ENCODE measurements at regions not wholly inside any gene's neighbourhood (a gene's known extent, or its start where the extent isn't known, plus 50 kb on each side); places are given as distances from the start of the nearest gene placed in this dataset.

DNA sequence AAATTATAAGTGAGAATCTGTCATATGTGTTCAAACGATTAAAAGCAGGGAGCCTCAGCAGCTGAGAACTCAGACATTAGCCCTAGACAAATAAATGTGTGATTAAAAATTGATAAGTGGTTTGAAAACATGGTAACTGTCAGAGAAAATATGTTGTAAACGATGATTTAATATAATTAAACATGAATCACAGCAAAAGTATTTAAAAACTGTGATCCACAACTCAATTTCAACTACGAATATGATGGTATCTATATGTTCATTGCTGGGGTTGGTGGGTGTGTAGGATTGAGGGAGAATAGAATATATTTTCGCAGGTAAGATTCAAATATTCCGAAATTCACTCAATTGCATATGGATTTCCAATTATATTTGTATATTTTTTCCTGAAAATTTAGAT lies 302.2 kb upstream of the CNTN3 start (continued):
- TF ChIP-seq, protein P1, sequence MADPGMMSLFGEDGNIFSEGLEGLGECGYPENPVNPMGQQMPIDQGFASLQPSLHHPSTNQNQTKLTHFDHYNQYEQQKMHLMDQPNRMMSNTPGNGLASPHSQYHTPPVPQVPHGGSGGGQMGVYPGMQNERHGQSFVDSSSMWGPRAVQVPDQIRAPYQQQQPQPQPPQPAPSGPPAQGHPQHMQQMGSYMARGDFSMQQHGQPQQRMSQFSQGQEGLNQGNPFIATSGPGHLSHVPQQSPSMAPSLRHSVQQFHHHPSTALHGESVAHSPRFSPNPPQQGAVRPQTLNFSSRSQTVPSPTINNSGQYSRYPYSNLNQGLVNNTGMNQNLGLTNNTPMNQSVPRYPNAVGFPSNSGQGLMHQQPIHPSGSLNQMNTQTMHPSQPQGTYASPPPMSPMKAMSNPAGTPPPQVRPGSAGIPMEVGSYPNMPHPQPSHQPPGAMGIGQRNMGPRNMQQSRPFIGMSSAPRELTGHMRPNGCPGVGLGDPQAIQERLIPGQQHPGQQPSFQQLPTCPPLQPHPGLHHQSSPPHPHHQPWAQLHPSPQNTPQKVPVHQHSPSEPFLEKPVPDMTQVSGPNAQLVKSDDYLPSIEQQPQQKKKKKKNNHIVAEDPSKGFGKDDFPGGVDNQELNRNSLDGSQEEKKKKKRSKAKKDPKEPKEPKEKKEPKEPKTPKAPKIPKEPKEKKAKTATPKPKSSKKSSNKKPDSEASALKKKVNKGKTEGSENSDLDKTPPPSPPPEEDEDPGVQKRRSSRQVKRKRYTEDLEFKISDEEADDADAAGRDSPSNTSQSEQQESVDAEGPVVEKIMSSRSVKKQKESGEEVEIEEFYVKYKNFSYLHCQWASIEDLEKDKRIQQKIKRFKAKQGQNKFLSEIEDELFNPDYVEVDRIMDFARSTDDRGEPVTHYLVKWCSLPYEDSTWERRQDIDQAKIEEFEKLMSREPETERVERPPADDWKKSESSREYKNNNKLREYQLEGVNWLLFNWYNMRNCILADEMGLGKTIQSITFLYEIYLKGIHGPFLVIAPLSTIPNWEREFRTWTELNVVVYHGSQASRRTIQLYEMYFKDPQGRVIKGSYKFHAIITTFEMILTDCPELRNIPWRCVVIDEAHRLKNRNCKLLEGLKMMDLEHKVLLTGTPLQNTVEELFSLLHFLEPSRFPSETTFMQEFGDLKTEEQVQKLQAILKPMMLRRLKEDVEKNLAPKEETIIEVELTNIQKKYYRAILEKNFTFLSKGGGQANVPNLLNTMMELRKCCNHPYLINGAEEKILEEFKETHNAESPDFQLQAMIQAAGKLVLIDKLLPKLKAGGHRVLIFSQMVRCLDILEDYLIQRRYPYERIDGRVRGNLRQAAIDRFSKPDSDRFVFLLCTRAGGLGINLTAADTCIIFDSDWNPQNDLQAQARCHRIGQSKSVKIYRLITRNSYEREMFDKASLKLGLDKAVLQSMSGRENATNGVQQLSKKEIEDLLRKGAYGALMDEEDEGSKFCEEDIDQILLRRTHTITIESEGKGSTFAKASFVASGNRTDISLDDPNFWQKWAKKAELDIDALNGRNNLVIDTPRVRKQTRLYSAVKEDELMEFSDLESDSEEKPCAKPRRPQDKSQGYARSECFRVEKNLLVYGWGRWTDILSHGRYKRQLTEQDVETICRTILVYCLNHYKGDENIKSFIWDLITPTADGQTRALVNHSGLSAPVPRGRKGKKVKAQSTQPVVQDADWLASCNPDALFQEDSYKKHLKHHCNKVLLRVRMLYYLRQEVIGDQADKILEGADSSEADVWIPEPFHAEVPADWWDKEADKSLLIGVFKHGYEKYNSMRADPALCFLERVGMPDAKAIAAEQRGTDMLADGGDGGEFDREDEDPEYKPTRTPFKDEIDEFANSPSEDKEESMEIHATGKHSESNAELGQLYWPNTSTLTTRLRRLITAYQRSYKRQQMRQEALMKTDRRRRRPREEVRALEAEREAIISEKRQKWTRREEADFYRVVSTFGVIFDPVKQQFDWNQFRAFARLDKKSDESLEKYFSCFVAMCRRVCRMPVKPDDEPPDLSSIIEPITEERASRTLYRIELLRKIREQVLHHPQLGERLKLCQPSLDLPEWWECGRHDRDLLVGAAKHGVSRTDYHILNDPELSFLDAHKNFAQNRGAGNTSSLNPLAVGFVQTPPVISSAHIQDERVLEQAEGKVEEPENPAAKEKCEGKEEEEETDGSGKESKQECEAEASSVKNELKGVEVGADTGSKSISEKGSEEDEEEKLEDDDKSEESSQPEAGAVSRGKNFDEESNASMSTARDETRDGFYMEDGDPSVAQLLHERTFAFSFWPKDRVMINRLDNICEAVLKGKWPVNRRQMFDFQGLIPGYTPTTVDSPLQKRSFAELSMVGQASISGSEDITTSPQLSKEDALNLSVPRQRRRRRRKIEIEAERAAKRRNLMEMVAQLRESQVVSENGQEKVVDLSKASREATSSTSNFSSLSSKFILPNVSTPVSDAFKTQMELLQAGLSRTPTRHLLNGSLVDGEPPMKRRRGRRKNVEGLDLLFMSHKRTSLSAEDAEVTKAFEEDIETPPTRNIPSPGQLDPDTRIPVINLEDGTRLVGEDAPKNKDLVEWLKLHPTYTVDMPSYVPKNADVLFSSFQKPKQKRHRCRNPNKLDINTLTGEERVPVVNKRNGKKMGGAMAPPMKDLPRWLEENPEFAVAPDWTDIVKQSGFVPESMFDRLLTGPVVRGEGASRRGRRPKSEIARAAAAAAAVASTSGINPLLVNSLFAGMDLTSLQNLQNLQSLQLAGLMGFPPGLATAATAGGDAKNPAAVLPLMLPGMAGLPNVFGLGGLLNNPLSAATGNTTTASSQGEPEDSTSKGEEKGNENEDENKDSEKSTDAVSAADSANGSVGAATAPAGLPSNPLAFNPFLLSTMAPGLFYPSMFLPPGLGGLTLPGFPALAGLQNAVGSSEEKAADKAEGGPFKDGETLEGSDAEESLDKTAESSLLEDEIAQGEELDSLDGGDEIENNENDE (IDR thresholded peaks at IDR 0.05; ENCODE audit: insufficient replicate concordance, low read length) = no peak
- TF ChIP-seq TEAD4 (IDR thresholded peaks at IDR 0.05; ENCODE audit: low read depth, low read length) (no peak), TCF12 (IDR thresholded peaks at IDR 0.05; ENCODE audit: low read depth, low read length) (no peak), EGR1 (IDR thresholded peaks at IDR 0.05; ENCODE audit: borderline replicate concordance, low read depth, low read length) (no peak), SRF (IDR thresholded peaks at IDR 0.05; ENCODE audit: low read depth, low read length) (no peak), FOSL1 (IDR thresholded peaks at IDR 0.05; ENCODE audit: insufficient read depth, low read depth, low read length) (no peak), TBP (IDR thresholded peaks at IDR 0.05; ENCODE audit: low read depth, low read length) (no peak), RBBP5 (IDR thresholded peaks at IDR 0.05; ENCODE audit: borderline replicate concordance, low read depth, low read length) (no peak), SUZ12 (IDR thresholded peaks at IDR 0.05; ENCODE audit: low read length) (no peak), CHD1 (IDR thresholded peaks at IDR 0.05; ENCODE audit: low read depth, low read length) (no peak), GABPA (IDR thresholded peaks at IDR 0.05; ENCODE audit: borderline replicate concordance, insufficient read depth, low read length) (no peak), SIX5 (IDR thresholded peaks at IDR 0.05; ENCODE audit: low read depth, low read length) (no peak)
- TF ChIP-seq, protein P2, sequence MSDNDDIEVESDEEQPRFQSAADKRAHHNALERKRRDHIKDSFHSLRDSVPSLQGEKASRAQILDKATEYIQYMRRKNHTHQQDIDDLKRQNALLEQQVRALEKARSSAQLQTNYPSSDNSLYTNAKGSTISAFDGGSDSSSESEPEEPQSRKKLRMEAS (IDR thresholded peaks at IDR 0.05) = no peak
